ENCODE measurements at regions not wholly inside any gene's neighbourhood (a gene's known extent, or its start where the extent isn't known, plus 50 kb on each side); places are given as distances from the start of the nearest gene placed in this dataset.
"Not testable (repeated sequence)": the region's sequence is repeated elsewhere in the genome, so short reads cannot be mapped to it uniquely, and the experiment has no call there.

GRCh38 chr15:77830051-77830468 lies 197.3 kb upstream of the LINGO1 start:
- BruUV-seq (replicated peaks): no TSS peak
- DNase-seq (ENCODE audit: low read depth, low spot score): no peak
- ATAC-seq: peak; percentile 37; the same call in 1 of the 2 replicates
- Histone ChIP-seq H3K36me3 (ENCODE audit: control insufficient read depth, insufficient read depth, low read length) (no peaks in the 10 kb centered on the region), H3K4me3 (ENCODE audit: low read depth in 2 of 2, low read length in 2 of 2) (no peak overlapping the region), H3K9me3 (ENCODE audit: control insufficient read depth, insufficient read depth, low read depth, low read length) (no peaks in the 10 kb centered on the region), H3K4me1 (ENCODE audit: control insufficient read depth, insufficient read depth, low read length) (no peaks in the 10 kb centered on the region), H3K27me3 (ENCODE audit: control insufficient read depth, insufficient read depth, low read length) (no peaks in the 10 kb centered on the region), H3K27ac (ENCODE audit: low read length) (no peak overlapping the region)
- TF ChIP-seq SIN3A (IDR thresholded peaks at IDR 0.05; ENCODE audit: borderline replicate concordance, insufficient read depth, low read depth, low read length): no peak
- no peak for TF ChIP-seq POLR2AphosphoS5 (IDR thresholded peaks at IDR 0.05; ENCODE audit: low read depth, low read length)
- TF ChIP-seq CTCF (IDR thresholded peaks at IDR 0.05): no peak
- TF ChIP-seq TCF7L2 (IDR thresholded peaks at IDR 0.05; ENCODE audit: low read depth, low read length): no peak
- no peak for TF ChIP-seq REST (IDR thresholded peaks at IDR 0.05; ENCODE audit: insufficient read depth in 1 of 2, low read depth in 2 of 2, low read length in 1 of 2)
- in situ Hi-C loops (cut with HindIII; ENCODE audit: low pct_unique_long_range_greater_than_20kb, low sequenced_read_pairs) (no loop called here), intact Hi-C loops (cut with micrococcal nuclease; ENCODE audit: unreplicated experiment) (no loop called here)
- ChIA-PET POLR2A (no interaction called here), CTCF (no interaction called here)

GRCh38 chr15:77829331-77829730 lies 196.6 kb upstream of the LINGO1 start:
- ATAC-seq; CTCF ChIA-PET; BruUV-seq (replicated peaks); in situ Hi-C loops (cut with HindIII; ENCODE audit: low pct_unique_long_range_greater_than_20kb, low sequenced_read_pairs); H3K36me3 ChIP-seq (ENCODE audit: control insufficient read depth, insufficient read depth, low read length); H3K9me3 ChIP-seq (ENCODE audit: control insufficient read depth, insufficient read depth, low read depth, low read length); H3K27ac ChIP-seq (ENCODE audit: low read length); H3K27me3 ChIP-seq (ENCODE audit: control insufficient read depth, insufficient read depth, low read length); H3K4me1 ChIP-seq (ENCODE audit: control insufficient read depth, insufficient read depth, low read length); intact Hi-C loops (cut with micrococcal nuclease; ENCODE audit: unreplicated experiment); H3K4me3 ChIP-seq (ENCODE audit: low read depth in 2 of 2, low read length in 2 of 2); DNase-seq (ENCODE audit: low read depth, low spot score); POLR2A ChIA-PET: not testable (repeated sequence)

- no peak for DNase-seq (ENCODE audit: low read depth, low spot score)
- H3K27me3 ChIP-seq (ENCODE audit: control insufficient read depth, insufficient read depth, low read length): no peaks in the 10 kb centered on the region
- no peaks in the 10 kb centered on the region for H3K4me1 ChIP-seq (ENCODE audit: control insufficient read depth, insufficient read depth, low read length)
- H3K4me3 ChIP-seq (ENCODE audit: low read depth in 2 of 2, low read length in 2 of 2): no peak overlapping the region
- no peak overlapping the region for H3K27ac ChIP-seq (ENCODE audit: low read length)
- no TSS peak for BruUV-seq (replicated peaks)
- POLR2A ChIA-PET: no interaction called here
- ATAC-seq: no peak
- no peaks in the 10 kb centered on the region for H3K9me3 ChIP-seq (ENCODE audit: control insufficient read depth, insufficient read depth, low read depth, low read length)
- no peaks in the 10 kb centered on the region for H3K36me3 ChIP-seq (ENCODE audit: control insufficient read depth, insufficient read depth, low read length)
- TF ChIP-seq CTCF (IDR thresholded peaks at IDR 0.05) (no peak), TCF7L2 (IDR thresholded peaks at IDR 0.05; ENCODE audit: low read depth, low read length) (no peak), POLR2AphosphoS5 (IDR thresholded peaks at IDR 0.05; ENCODE audit: low read depth, low read length) (no peak), SIN3A (IDR thresholded peaks at IDR 0.05; ENCODE audit: borderline replicate concordance, insufficient read depth, low read depth, low read length) (no peak), REST (IDR thresholded peaks at IDR 0.05; ENCODE audit: insufficient read depth in 1 of 2, low read depth in 2 of 2, low read length in 1 of 2) (no peak)
- intact Hi-C loops (cut with micrococcal nuclease; ENCODE audit: unreplicated experiment): no loop called here
- in situ Hi-C loops (cut with HindIII; ENCODE audit: low pct_unique_long_range_greater_than_20kb, low sequenced_read_pairs): no loop called here
- CTCF ChIA-PET: no interaction called here
These were observed 195.1 kb upstream of the LINGO1 start for GRCh38 chr15:77827860-77828259.

All from Panc1 (cell line).